HepG2 (cell line): ENCODE measurements at regions not wholly inside any gene's neighbourhood (a gene's known extent, or its start where the extent isn't known, plus 50 kb on each side); places are given as distances from the start of the nearest gene placed in this dataset.

Experiments used
- ATAC-seq: fragments of 200-7000 bp; cut with Tn5 transposase; 3 replicates; pipeline ENCODE4 v1.9.1; 2020; ENCODE audit warnings: mild to moderate bottlenecking, moderate library complexity
- BruUV-seq: library from RNA; stranded (reverse); fragments of 400-500 nt; replicated peaks from 2 replicates; lab custom pipeline; 2021; lab: Mats Ljungman, UMichigan
- CTCF ChIA-PET: fragments of 300-600 bp; formaldehyde crosslinking; extraction: SDS; loops from one replicate; lab custom pipeline; 2021; ENCODE audit warnings: low total read pairs, inconsistent platforms, low intra/inter-chr PET ratio; lab: Yijun Ruan, JAX
- POLR2A ChIA-PET: fragments of 350-600 bp; sonication (Branson Sonifier 250); formaldehyde crosslinking; loops from one replicate; lab custom pipeline; 2020; ENCODE audit warnings: antibody characterized with exemption, inconsistent platforms; lab: Yijun Ruan, JAX
- DNase-seq: peaks from one replicate; pipeline ENCODE4 v3.0.0-alpha.2; 2015; ENCODE audit warnings: low spot score
- FAIRE-seq: peaks from 3 replicates; lab custom pipeline; 2011; peaks lifted over from hg19 to GRCh38; lab: Jason Lieb, UNC
- H2AFZ ChIP-seq: one replicate; pipeline ENCODE4 v1.6.1; 2011; ENCODE audit warnings: low read length, inconsistent platforms
- H3K27ac ChIP-seq: fragments of 300-600 bp; 3 replicates; pipeline ENCODE4 v1.8.0; 2011; ENCODE audit warnings: mixed run types, mild to moderate bottlenecking, mixed read lengths, low read length, inconsistent platforms; ENCODE audit not compliant: insufficient read depth; ENCODE audit errors: extremely low read length
- H3K27me3 ChIP-seq, 2 experiments: fragments of 200-600 bp in 1 of 2; 2 replicates in 1 of 2; 3 replicates in 1 of 2; pipeline versions ENCODE4 v1.6.0 to v1.8.0; 2011; ENCODE audit warnings: low read length in 2 of 2, mild to moderate bottlenecking in 2 of 2, moderate library complexity in 2 of 2, inconsistent platforms in 1 of 2; ENCODE audit not compliant: insufficient read depth in 2 of 2, control insufficient read depth in 1 of 2
- H3K36me3 ChIP-seq, 2 experiments: fragments of 200-600 bp in 1 of 2; replicated peaks in 1 of 2; 2 replicates in 1 of 2; 3 replicates in 1 of 2; pipeline versions ENCODE4 v1.5.1 to v1.8.0; 2011; ENCODE audit warnings: low read length in 2 of 2, inconsistent platforms in 1 of 2; ENCODE audit not compliant: insufficient read depth in 2 of 2, control insufficient read depth in 1 of 2
- H3K4me1 ChIP-seq: 2 replicates; pipeline ENCODE4 v1.5.1; 2012; ENCODE audit warnings: low read length, inconsistent platforms; ENCODE audit not compliant: insufficient read depth
- H3K4me2 ChIP-seq: 2 replicates; pipeline ENCODE4 v1.6.0; 2011; ENCODE audit warnings: low read depth, low read length, inconsistent platforms
- H3K4me3 ChIP-seq, 3 experiments: fragments of 200-600 bp in 1 of 3; sonication (generic), shearing (Covaris generic) in 1 of 3; replicated peaks in 1 of 3; 2 replicates each; pipeline ENCODE4 v1.5.1; 2011 to 2016; ENCODE audit warnings: low read length in 3 of 3, inconsistent platforms in 2 of 3, low read depth in 2 of 3, mild to moderate bottlenecking in 2 of 3, control low read depth in 1 of 3, mixed read lengths in 1 of 3; ENCODE audit not compliant: insufficient read depth in 1 of 3
- H3K79me2 ChIP-seq: one replicate; pipeline ENCODE4 v1.6.1; 2011; ENCODE audit warnings: low read length, inconsistent platforms; ENCODE audit not compliant: insufficient read depth
- H3K9ac ChIP-seq: 2 replicates; pipeline ENCODE4 v1.6.0; 2011; ENCODE audit warnings: mild to moderate bottlenecking, low read depth, low read length, inconsistent platforms; ENCODE audit not compliant: insufficient read depth
- H3K9me3 ChIP-seq: 2 replicates; pipeline ENCODE4 v1.5.1; 2012; ENCODE audit warnings: mild to moderate bottlenecking, low read length
- H4K20me1 ChIP-seq: 2 replicates; pipeline ENCODE4 v1.6.0; 2011; ENCODE audit warnings: inconsistent platforms, mild to moderate bottlenecking, low read length, moderate library complexity; ENCODE audit not compliant: insufficient read depth
- GLI4 ChIP-seq: sonication (generic); formaldehyde crosslinking; IDR thresholded peaks from 2 replicates; pipeline ENCODE4 v1.5.1; 2020; ENCODE audit warnings: missing genetic modification reagents, mild to moderate bottlenecking, moderate library complexity, borderline replicate concordance
- GZF1 ChIP-seq: sonication (generic); formaldehyde crosslinking; IDR thresholded peaks from 2 replicates; pipeline ENCODE4 v1.5.1; 2020; ENCODE audit warnings: mild to moderate bottlenecking, missing genetic modification reagents
- HES4 ChIP-seq: sonication (generic); formaldehyde crosslinking; IDR thresholded peaks from 2 replicates; pipeline ENCODE4 v1.9.0; 2021; ENCODE audit warnings: mild to moderate bottlenecking, missing genetic modification reagents, borderline replicate concordance
- ZNF101 ChIP-seq: sonication (generic); formaldehyde crosslinking; IDR thresholded peaks from 2 replicates; pipeline ENCODE4 v1.4.0; 2020; ENCODE audit warnings: mild to moderate bottlenecking, low read depth, missing genetic modification reagents, borderline replicate concordance
- ZNF605 ChIP-seq: sonication (generic); formaldehyde crosslinking; IDR thresholded peaks from 2 replicates; pipeline ENCODE4 v1.8.0; 2022; ENCODE audit warnings: mild to moderate bottlenecking, missing genetic modification reagents
- in situ Hi-C: cut with HindIII; loops from 2 replicates; pipeline ENCODE4 v1.10.0; 2017; ENCODE audit warnings: low pct_unique_long_range_greater_than_20kb; ENCODE audit not compliant: extremely low pct_ligation_motif_present
- intact Hi-C: fragments of 100-400 bp; cut with micrococcal nuclease; formaldehyde crosslinking; loops from one replicate; pipeline ENCODE4 v1.10.0; 2022; ENCODE audit not compliant: unreplicated experiment
- TF ChIP-seq, protein P1 (sequence below): sonication (generic); formaldehyde crosslinking; IDR thresholded peaks from 2 replicates; pipeline ENCODE4 v1.4.0; 2020; ENCODE audit warnings: missing genetic modification reagents, borderline replicate concordance
- TF ChIP-seq, protein P2 (sequence below): sonication (generic); formaldehyde crosslinking; IDR thresholded peaks from 2 replicates; pipeline ENCODE4 v1.5.1; 2020; ENCODE audit warnings: mild to moderate bottlenecking, missing genetic modification reagents, moderate library complexity

DNA sequence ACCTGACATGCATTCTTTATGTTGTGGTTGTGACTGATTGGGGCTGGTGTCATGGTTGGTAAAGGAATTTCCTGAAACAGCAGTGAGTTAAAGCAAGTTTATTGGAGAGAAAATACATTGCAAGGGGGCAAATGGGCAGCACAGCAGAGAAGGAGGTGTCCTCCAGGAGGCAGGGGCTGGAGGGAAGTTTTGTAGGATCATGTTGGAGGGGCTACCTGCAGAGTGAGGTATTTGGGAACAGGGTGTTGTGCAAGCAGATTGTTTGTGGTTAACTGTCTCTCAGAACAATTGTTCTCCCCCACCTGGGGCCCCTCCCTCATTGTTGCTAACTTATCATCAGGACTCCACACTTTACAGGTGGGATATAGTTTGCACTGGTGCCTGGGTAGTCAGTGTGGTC, 196.0 kb downstream of the NSUN3 start:
- TF ChIP-seq GLI4 (CRISPR knock-in tag), result no peak
- TF ChIP-seq ZNF101 (CRISPR knock-in tag), result no peak
- TF ChIP-seq, protein P1, sequence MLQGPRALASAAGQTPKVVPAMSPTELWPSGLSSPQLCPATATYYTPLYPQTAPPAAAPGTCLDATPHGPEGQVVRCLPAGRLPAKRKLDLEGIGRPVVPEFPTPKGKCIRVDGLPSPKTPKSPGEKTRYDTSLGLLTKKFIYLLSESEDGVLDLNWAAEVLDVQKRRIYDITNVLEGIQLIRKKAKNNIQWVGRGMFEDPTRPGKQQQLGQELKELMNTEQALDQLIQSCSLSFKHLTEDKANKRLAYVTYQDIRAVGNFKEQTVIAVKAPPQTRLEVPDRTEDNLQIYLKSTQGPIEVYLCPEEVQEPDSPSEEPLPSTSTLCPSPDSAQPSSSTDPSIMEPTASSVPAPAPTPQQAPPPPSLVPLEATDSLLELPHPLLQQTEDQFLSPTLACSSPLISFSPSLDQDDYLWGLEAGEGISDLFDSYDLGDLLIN (CRISPR knock-in tag), result no peak
- no peak for TF ChIP-seq ZNF605 (CRISPR knock-in tag)
- TF ChIP-seq, protein P2, sequence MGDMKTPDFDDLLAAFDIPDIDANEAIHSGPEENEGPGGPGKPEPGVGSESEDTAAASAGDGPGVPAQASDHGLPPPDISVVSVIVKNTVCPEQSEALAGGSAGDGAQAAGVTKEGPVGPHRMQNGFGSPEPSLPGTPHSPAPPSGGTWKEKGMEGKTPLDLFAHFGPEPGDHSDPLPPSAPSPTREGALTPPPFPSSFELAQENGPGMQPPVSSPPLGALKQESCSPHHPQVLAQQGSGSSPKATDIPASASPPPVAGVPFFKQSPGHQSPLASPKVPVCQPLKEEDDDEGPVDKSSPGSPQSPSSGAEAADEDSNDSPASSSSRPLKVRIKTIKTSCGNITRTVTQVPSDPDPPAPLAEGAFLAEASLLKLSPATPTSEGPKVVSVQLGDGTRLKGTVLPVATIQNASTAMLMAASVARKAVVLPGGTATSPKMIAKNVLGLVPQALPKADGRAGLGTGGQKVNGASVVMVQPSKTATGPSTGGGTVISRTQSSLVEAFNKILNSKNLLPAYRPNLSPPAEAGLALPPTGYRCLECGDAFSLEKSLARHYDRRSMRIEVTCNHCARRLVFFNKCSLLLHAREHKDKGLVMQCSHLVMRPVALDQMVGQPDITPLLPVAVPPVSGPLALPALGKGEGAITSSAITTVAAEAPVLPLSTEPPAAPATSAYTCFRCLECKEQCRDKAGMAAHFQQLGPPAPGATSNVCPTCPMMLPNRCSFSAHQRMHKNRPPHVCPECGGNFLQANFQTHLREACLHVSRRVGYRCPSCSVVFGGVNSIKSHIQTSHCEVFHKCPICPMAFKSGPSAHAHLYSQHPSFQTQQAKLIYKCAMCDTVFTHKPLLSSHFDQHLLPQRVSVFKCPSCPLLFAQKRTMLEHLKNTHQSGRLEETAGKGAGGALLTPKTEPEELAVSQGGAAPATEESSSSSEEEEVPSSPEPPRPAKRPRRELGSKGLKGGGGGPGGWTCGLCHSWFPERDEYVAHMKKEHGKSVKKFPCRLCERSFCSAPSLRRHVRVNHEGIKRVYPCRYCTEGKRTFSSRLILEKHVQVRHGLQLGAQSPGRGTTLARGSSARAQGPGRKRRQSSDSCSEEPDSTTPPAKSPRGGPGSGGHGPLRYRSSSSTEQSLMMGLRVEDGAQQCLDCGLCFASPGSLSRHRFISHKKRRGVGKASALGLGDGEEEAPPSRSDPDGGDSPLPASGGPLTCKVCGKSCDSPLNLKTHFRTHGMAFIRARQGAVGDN (CRISPR knock-in tag), result no peak
- TF ChIP-seq HES4 (CRISPR knock-in tag), result no peak
- no peak for TF ChIP-seq GZF1
- DNase-seq (no peak), FAIRE-seq (no peak), ATAC-seq (no peak)
- no peak overlapping the region for H3K27ac ChIP-seq
- no peaks in the 10 kb centered on the region for H3K4me1 ChIP-seq
- in situ Hi-C loops, result no loop called here
- BruUV-seq, result no TSS peak
- no peak overlapping the region for H2AFZ ChIP-seq
- H3K4me2 ChIP-seq, result no peak overlapping the region
- no peak overlapping the region for H3K4me3 ChIP-seq
- POLR2A ChIA-PET, result no interaction called here
- H3K27me3 ChIP-seq, result no peaks in the 10 kb centered on the region
- CTCF ChIA-PET, result no interaction called here
- H4K20me1 ChIP-seq, result no peaks in the 10 kb centered on the region
- no peaks in the 10 kb centered on the region for H3K79me2 ChIP-seq
- intact Hi-C loops, result no loop called here
- no peak overlapping the region for H3K9ac ChIP-seq
- no peaks in the 10 kb centered on the region for H3K9me3 ChIP-seq
- no peaks in the 10 kb centered on the region for H3K36me3 ChIP-seq
